OCI-M2 (cell line): ENCODE measurements at regions not wholly inside any gene's neighbourhood (a gene's known extent, or its start where the extent isn't known, plus 50 kb on each side); places are given as distances from the start of the nearest gene placed in this dataset.

ENCODE experiments used
- DNase-seq: peaks from one replicate; lab custom pipeline; 2025; ENCODE audit not compliant: unreplicated experiment; lab: John Stamatoyannopoulos, UW

GRCh38 chr5:135248801-135249231, 150.2 kb downstream of the MACROH2A1 start:
- no peak for DNase-seq

- DNase-seq, result no peak
These were observed 151.9 kb downstream of the MACROH2A1 start for GRCh38 chr5:135246923-135247795.

GRCh38 chr5:135246605-135246922, 152.5 kb downstream of the MACROH2A1 start:
- DNase-seq, result no peak

GRCh38 chr5:135245521-135246499, 153.2 kb downstream of the MACROH2A1 start:
- no peak for DNase-seq

- no peak for DNase-seq
These were observed 154.4 kb downstream of the MACROH2A1 start for GRCh38 chr5:135244620-135245021.

GRCh38 chr5:135243556-135244285, 155.3 kb downstream of the MACROH2A1 start:
- no peak for DNase-seq

- no peak for DNase-seq
These were observed 156.0 kb downstream of the MACROH2A1 start for GRCh38 chr5:135242866-135243555.

GRCh38 chr5:135242021-135242865, 156.8 kb downstream of the MACROH2A1 start:
- no peak for DNase-seq

- no peak for DNase-seq
These were observed 157.5 kb downstream of the MACROH2A1 start for GRCh38 chr5:135241536-135241935.

GRCh38 chr5:135240781-135241360, 158.2 kb downstream of the MACROH2A1 start:
- no peak for DNase-seq

- no peak for DNase-seq
These were observed 158.8 kb downstream of the MACROH2A1 start for GRCh38 chr5:135240283-135240633.

GRCh38 chr5:135239453-135240282, 159.4 kb downstream of the MACROH2A1 start:
- no peak for DNase-seq

- DNase-seq, result no peak
These were observed 160.2 kb downstream of the MACROH2A1 start for GRCh38 chr5:135238622-135239452.

- DNase-seq, result no peak
These were observed 161.3 kb downstream of the MACROH2A1 start for GRCh38 chr5:135237748-135238103.

GRCh38 chr5:135236908-135237747, 161.9 kb downstream of the MACROH2A1 start:
- DNase-seq, result no peak

GRCh38 chr5:135236228-135236907, 162.7 kb downstream of the MACROH2A1 start:
- DNase-seq, result no peak
